CD8-positive, alpha-beta memory T cell (primary cell): ENCODE measurements at regions not wholly inside any gene's neighbourhood (a gene's known extent, or its start where the extent isn't known, plus 50 kb on each side); places are given as distances from the start of the nearest gene placed in this dataset.

Experiments
- CTCF ChIA-PET: fragments of 350-600 bp; sonication (Branson Sonifier 250); formaldehyde crosslinking; loops from one replicate; lab custom pipeline; 2021; ENCODE audit warnings: antibody characterized with exemption; lab: Charles Lee
- POLR2A ChIA-PET: fragments of 350-600 bp; sonication (Branson Sonifier 250); formaldehyde crosslinking; loops from one replicate; lab custom pipeline; 2021; ENCODE audit warnings: antibody characterized with exemption; lab: Charles Lee
- DNase-seq, 5 donors: peaks; one replicate each; pipeline versions ENCODE4 v3.0.0 to v3.0.0-alpha.2; 2020 to 2022; ENCODE audit warnings: mixed read lengths in 1 of 5
- H3K27ac ChIP-seq: one replicate; pipeline ENCODE4 v1.7.0; 2013; ENCODE audit warnings: low read depth, mild to moderate bottlenecking, low read length, moderate library complexity
- H3K27me3 ChIP-seq: 2 replicates; pipeline ENCODE4 v1.7.0; 2013; ENCODE audit warnings: low read length, mild to moderate bottlenecking; ENCODE audit not compliant: insufficient read depth, poor library complexity, severe bottlenecking
- H3K36me3 ChIP-seq: 2 replicates; pipeline ENCODE4 v1.7.0; 2013; ENCODE audit warnings: mild to moderate bottlenecking, low read length, moderate library complexity; ENCODE audit not compliant: insufficient read depth
- H3K4me1 ChIP-seq: 2 replicates; pipeline ENCODE4 v1.7.0; 2013; ENCODE audit warnings: mild to moderate bottlenecking, low read length, moderate library complexity; ENCODE audit not compliant: insufficient read depth
- H3K4me3 ChIP-seq: 2 replicates; pipeline ENCODE4 v1.7.0; 2013; ENCODE audit warnings: mild to moderate bottlenecking, low read length
- H3K9me3 ChIP-seq: 2 replicates; pipeline ENCODE4 v1.7.0; 2013; ENCODE audit warnings: mild to moderate bottlenecking, low read length
- H3K27ac Mint-ChIP-seq, 8 donors: one replicate each; pipeline ENCODE4 v1.8.0; 2020 to 2021; ENCODE audit warnings: mixed read lengths in 8 of 8, mild to moderate bottlenecking in 6 of 8, inconsistent platforms in 3 of 8, moderate library complexity in 3 of 8
- H3K27me3 Mint-ChIP-seq, 2 donors: one replicate each; pipeline ENCODE4 v1.8.0; 2020 to 2021; ENCODE audit warnings: mixed read lengths in 2 of 2, mild to moderate bottlenecking in 1 of 2, moderate library complexity in 1 of 2
- H3K36me3 Mint-ChIP-seq, 3 donors: one replicate each; pipeline ENCODE4 v1.8.0; 2020 to 2021; ENCODE audit warnings: mixed read lengths in 3 of 3, inconsistent platforms in 1 of 3, mild to moderate bottlenecking in 1 of 3
- H3K4me1 Mint-ChIP-seq, 3 donors: one replicate each; pipeline ENCODE4 v1.8.0; 2020 to 2021; ENCODE audit warnings: mixed read lengths in 3 of 3, inconsistent platforms in 1 of 3, mild to moderate bottlenecking in 1 of 3
- H3K4me3 Mint-ChIP-seq, 7 donors: one replicate each; pipeline ENCODE4 v1.8.0; 2020 to 2021; ENCODE audit warnings: mixed read lengths in 7 of 7, mild to moderate bottlenecking in 6 of 7, moderate library complexity in 4 of 7, inconsistent platforms in 2 of 7
- H3K9me3 Mint-ChIP-seq, 5 donors: one replicate each; pipeline ENCODE4 v1.8.0; 2020 to 2022; ENCODE audit warnings: mixed read lengths in 5 of 5, mild to moderate bottlenecking in 3 of 5, moderate library complexity in 2 of 5, inconsistent platforms in 1 of 5

DNA sequence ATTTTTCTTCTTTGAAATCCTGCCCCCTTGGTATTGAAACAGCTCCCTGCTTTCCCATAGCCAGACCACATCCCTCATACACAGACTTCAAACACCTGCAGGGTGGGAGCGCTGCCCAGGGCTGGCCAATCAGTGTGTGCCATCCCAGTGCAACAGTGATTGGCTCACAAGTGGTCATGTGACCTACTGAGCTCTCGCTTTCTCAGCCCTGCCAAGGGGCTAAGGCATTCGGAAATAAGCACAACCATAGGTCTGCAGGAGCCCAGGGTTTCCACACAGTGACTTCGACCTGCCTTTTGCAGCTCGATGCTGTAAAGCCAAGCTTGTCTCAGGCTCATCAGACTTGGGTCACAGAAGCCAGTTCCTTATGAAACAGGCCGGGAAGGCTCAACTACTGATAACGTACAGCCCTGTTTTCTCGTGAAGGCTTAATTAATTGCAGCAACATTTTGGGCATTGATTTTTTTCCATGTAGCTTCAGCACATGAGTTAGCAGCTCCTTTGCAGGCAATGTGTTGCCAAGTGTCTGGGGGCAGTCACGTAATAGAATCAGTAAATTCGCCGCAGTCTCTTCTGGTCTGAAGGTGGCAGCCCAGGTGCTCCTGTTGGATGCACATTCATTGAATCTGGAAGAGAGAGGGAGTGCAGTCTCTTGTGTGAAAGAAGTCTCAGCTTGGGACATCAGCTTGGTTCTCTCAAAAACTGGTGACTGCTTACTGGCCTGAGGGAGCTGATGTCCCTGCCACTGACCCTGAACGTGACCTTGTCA is 1091.8 kb downstream of the AACS start:
- Mint-ChIP-seq H3K36me3 (no peaks in the 10 kb centered on the region), H3K27me3 (peaks cover 0 to 2% of the 10 kb centered on the region in 2 donors), H3K4me1 (no peaks in the 10 kb centered on the region), H3K9me3 (peaks cover 0 to 5% (median 3%) of the 10 kb centered on the region in 5 donors), H3K4me3 (no peak overlapping the region), H3K27ac (no peak overlapping the region)
- Histone ChIP-seq H3K27ac (no peak overlapping the region), H3K4me1 (no peaks in the 10 kb centered on the region), H3K27me3 (no peaks in the 10 kb centered on the region), H3K36me3 (no peaks in the 10 kb centered on the region), H3K9me3 (no peaks in the 10 kb centered on the region), H3K4me3 (no peak overlapping the region)
- CTCF ChIA-PET, result no interaction called here
- no peak for DNase-seq
- POLR2A ChIA-PET, result no interaction called here

DNA sequence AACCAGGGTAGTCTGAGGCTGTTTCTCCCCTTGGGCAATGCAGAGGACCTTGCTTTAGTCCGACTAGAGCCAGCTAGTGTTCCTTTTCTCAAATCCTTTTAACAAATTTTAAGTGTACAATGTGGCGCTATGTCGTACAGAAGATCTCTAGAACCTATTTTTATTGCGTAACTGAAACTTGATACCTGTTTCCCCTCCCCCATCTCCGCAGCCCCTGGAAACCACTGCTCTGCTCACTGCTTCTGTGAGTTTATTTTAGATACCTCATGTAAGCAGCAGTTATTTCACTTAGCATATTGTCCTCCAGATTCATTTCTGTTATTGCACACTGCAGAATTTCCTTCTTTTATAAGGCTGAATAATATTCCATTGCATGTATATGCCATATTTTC is 1092.3 kb downstream of the AACS start:
- POLR2A ChIA-PET, result no interaction called here
- no peak for DNase-seq
- H3K9me3 Mint-ChIP-seq, result peaks cover 0 to 9% (median 4%) of the 10 kb centered on the region in 5 donors

DNA sequence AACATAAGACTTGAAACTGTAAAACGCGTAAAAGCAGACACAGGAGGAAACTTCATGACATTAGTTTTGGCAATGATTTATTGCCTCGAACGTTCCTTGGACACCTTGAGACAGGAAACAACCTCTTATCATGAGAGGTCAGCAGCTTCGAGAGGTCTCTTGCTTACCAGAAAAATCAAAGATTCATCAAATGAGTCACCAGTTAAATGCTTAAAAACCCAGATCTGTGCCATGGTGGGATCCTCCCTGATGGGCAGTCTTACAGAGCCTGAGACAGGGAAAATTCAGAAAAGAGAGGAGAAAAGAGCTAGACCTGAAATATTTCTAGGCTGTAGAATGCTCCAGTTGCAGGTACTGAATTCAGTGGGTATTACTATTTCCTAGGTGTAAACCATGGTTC is 1093.9 kb downstream of the AACS start:
- Histone ChIP-seq H3K9me3 (no peaks in the 10 kb centered on the region), H3K27me3 (no peaks in the 10 kb centered on the region), H3K4me3 (no peak overlapping the region), H3K27ac (no peak overlapping the region), H3K36me3 (no peaks in the 10 kb centered on the region), H3K4me1 (no peaks in the 10 kb centered on the region)
- H3K4me3 Mint-ChIP-seq, result no peak overlapping the region
- peaks cover 0 to 9% (median 4%) of the 10 kb centered on the region in 5 donors for H3K9me3 Mint-ChIP-seq
- H3K27me3 Mint-ChIP-seq, result peaks cover 0 to 2% of the 10 kb centered on the region in 2 donors
- H3K36me3 Mint-ChIP-seq, result no peaks in the 10 kb centered on the region
- CTCF ChIA-PET, result no interaction called here
- H3K4me1 Mint-ChIP-seq, result no peaks in the 10 kb centered on the region
- no peak for DNase-seq
- POLR2A ChIA-PET, result no interaction called here
- H3K27ac Mint-ChIP-seq, result no peak overlapping the region

More for the DNA sequence above, 1092.3 kb downstream of the AACS start:
- no peaks in the 10 kb centered on the region for H3K36me3 ChIP-seq
- H3K27ac Mint-ChIP-seq, result no peak overlapping the region
- H3K27me3 ChIP-seq, result no peaks in the 10 kb centered on the region
- no peaks in the 10 kb centered on the region for H3K36me3 Mint-ChIP-seq
- CTCF ChIA-PET, result no interaction called here
- H3K4me3 Mint-ChIP-seq, result no peak overlapping the region
- H3K9me3 ChIP-seq, result no peaks in the 10 kb centered on the region
- no peak overlapping the region for H3K4me3 ChIP-seq
- no peak overlapping the region for H3K27ac ChIP-seq
- no peaks in the 10 kb centered on the region for H3K4me1 Mint-ChIP-seq
- no peaks in the 10 kb centered on the region for H3K4me1 ChIP-seq
- peaks cover 0 to 2% of the 10 kb centered on the region in 2 donors for H3K27me3 Mint-ChIP-seq

DNA sequence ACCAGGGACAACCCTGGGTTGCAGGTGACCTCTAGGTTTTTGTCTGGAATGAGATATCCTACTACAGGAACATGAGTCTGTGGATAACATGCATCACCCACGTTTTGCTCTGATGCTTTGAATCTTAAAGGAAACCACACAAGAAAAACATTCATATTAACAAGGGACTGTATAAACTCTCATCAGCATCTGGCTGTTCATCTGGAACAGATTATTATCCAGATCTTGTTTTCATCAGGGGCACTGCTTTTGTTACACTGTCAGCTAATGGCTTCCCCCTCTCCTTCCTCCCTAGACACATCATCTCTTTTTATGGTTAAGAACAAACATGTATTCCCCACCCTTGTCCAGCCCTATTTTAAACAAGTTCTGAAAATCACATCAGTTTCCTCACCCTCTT is 1095.7 kb downstream of the AACS start:
- no peak overlapping the region for H3K27ac Mint-ChIP-seq
- POLR2A ChIA-PET, result no interaction called here

DNA sequence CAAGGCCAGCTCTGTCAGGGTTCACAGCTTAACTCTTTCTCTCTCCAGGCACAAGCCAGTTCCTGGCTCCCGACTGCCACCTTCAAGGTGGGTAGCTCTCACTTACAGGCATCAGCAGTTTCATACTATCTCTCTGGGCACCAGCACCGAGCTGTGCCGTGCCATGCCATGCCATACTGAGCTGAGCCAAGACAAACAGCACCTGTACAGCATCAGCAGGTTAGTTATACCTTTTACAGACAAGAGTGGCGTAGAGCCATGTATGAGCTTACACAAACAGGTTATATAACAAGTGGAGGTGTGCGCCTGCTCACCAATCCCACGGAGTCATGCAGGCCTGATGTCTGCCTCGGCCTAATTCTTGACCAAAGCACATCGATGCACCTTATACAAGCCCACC is 1098.7 kb downstream of the AACS start:
- CTCF ChIA-PET, result no interaction called here
- H3K4me3 Mint-ChIP-seq, result no peak overlapping the region

More for the DNA sequence above, 1095.7 kb downstream of the AACS start:
- Mint-ChIP-seq H3K9me3 (peaks cover 0 to 7% (median 3%) of the 10 kb centered on the region in 5 donors), H3K4me1 (no peaks in the 10 kb centered on the region), H3K36me3 (no peaks in the 10 kb centered on the region), H3K4me3 (no peak overlapping the region), H3K27me3 (peaks cover 0 to 2% of the 10 kb centered on the region in 2 donors)
- DNase-seq, result no peak
- no peaks in the 10 kb centered on the region for H3K27me3 ChIP-seq
- no peak overlapping the region for H3K4me3 ChIP-seq
- CTCF ChIA-PET, result no interaction called here
- H3K9me3 ChIP-seq, result no peaks in the 10 kb centered on the region
- H3K4me1 ChIP-seq, result no peaks in the 10 kb centered on the region
- H3K27ac ChIP-seq, result no peak overlapping the region
- H3K36me3 ChIP-seq, result no peaks in the 10 kb centered on the region

DNA sequence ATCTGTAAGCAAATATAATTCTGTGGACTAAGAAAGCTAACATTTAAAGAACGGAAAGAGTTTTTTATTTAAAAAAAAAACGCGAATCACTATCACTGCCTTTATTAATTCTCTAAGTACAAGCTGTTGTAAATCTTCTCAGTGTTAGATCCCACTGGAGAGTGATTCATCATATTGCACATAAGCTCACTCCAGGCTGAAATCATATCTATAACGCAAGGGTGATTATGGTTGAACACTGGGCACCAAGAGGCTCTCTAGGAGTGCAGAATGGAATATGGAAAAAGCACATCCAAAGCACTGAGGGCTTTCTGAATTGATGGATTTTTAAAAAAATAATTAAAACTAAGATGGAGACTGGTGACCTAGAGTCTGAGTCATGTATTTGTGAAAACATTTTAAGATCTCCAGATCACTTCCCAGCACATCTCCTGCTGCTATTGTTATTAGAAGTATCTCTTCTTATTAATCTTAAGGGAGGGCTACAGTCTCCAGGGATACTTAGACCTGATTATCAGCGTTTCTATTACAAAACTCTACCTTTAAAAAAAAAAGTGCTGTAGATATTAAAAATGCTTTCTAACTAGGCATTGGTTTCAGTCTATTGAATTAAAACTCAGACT is 1106.8 kb downstream of the AACS start:
- Mint-ChIP-seq H3K4me1 (no peaks in the 10 kb centered on the region), H3K9me3 (peaks cover 0 to 24% (median 2%) of the 10 kb centered on the region in 5 donors), H3K36me3 (no peaks in the 10 kb centered on the region), H3K4me3 (no peak overlapping the region), H3K27me3 (no peaks in the 10 kb centered on the region), H3K27ac (no peak overlapping the region)
- Histone ChIP-seq H3K4me3 (no peak overlapping the region), H3K27me3 (no peaks in the 10 kb centered on the region), H3K4me1 (no peaks in the 10 kb centered on the region), H3K9me3 (no peaks in the 10 kb centered on the region), H3K27ac (no peak overlapping the region), H3K36me3 (no peaks in the 10 kb centered on the region)
- ChIA-PET POLR2A (no interaction called here), CTCF (no interaction called here)
- no peak for DNase-seq

More for the DNA sequence above, 1098.7 kb downstream of the AACS start:
- Mint-ChIP-seq H3K36me3 (no peaks in the 10 kb centered on the region), H3K9me3 (peaks cover 2 to 10% (median 4%) of the 10 kb centered on the region in 5 donors), H3K4me1 (no peaks in the 10 kb centered on the region), H3K27ac (peak overlapping the region in 1 of 8 donors; percentile 8), H3K27me3 (peaks cover 0 to 2% of the 10 kb centered on the region in 2 donors)
- Histone ChIP-seq H3K27me3 (no peaks in the 10 kb centered on the region), H3K4me1 (no peaks in the 10 kb centered on the region), H3K27ac (no peak overlapping the region), H3K4me3 (no peak overlapping the region), H3K36me3 (no peaks in the 10 kb centered on the region), H3K9me3 (no peaks in the 10 kb centered on the region)
- DNase-seq, result no peak
- POLR2A ChIA-PET, result no interaction called here

DNA sequence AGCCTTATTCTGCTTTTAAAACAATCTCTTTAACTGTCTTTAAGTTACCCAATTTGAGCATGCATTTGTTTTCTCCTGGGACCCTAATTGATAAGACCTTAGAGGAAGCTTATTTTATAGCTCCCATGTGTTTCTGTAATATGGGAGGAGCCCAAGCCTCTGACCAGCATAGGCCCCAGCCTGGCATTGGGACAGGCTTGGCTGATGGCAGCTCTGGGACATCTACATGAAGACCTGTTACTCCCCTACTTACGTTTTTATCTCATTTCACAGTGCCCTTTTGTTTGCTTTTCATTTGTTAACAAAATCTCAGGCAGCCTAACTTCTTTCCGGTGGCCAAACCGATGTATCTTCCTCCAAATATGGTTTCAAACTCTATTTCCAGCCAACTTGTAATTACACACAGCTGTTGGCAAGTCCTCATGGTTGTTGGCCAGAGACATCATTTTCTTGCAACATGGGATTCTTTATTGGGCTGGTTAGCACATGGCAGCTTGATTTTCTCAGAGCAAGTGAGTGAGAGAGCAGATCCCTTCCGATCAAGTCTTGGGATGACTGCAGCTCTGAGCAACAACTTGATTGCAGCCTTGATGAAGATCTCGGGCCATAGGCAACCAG is 1117.5 kb downstream of the AACS start:
- POLR2A ChIA-PET, result no interaction called here
- Mint-ChIP-seq H3K9me3 (peaks cover 10 to 15% (median 11%) of the 10 kb centered on the region in 5 donors), H3K27ac (peak overlapping the region in 1 of 8 donors; percentile 42), H3K4me3 (no peak overlapping the region), H3K27me3 (peaks cover 0 to 4% of the 10 kb centered on the region in 2 donors), H3K4me1 (no peaks in the 10 kb centered on the region), H3K36me3 (no peaks in the 10 kb centered on the region)
- Histone ChIP-seq H3K27me3 (no peaks in the 10 kb centered on the region), H3K27ac (no peak overlapping the region), H3K9me3 (no peaks in the 10 kb centered on the region), H3K36me3 (no peaks in the 10 kb centered on the region), H3K4me3 (no peak overlapping the region), H3K4me1 (no peaks in the 10 kb centered on the region)
- DNase-seq, result no peak
- CTCF ChIA-PET, result no interaction called here

DNA sequence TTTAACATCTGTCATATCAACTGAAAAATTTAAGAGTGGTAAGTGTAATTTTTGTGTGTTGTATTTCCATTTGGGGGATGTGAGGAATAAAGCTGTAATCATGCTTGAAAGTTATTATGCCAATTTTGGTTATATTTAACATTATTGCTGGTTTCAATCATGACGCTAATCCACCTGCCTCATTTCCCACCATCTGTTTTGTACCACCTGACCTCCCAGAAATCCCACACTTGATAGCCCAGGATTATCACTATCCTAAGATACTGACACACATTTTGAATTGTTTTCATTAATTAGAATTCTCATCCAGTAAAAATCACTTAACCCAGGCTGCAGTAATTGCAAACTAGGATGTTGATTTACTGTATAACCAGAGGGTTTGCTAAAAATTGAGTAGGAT is 1119.8 kb downstream of the AACS start:
- no peaks in the 10 kb centered on the region for H3K9me3 ChIP-seq
- no peaks in the 10 kb centered on the region for H3K4me1 ChIP-seq
- no peak overlapping the region for H3K27ac Mint-ChIP-seq
- peaks cover 6 to 14% (median 11%) of the 10 kb centered on the region in 5 donors for H3K9me3 Mint-ChIP-seq
- no peaks in the 10 kb centered on the region for H3K27me3 ChIP-seq
- no peak overlapping the region for H3K27ac ChIP-seq
- no peak for DNase-seq
- no peaks in the 10 kb centered on the region for H3K36me3 Mint-ChIP-seq
- H3K4me1 Mint-ChIP-seq, result no peaks in the 10 kb centered on the region
- CTCF ChIA-PET, result no interaction called here
- H3K36me3 ChIP-seq, result no peaks in the 10 kb centered on the region
- POLR2A ChIA-PET, result no interaction called here
- peaks cover 0 to 7% of the 10 kb centered on the region in 2 donors for H3K27me3 Mint-ChIP-seq
- H3K4me3 ChIP-seq, result no peak overlapping the region
- no peak overlapping the region for H3K4me3 Mint-ChIP-seq
